CD4-positive, alpha-beta T cell (primary cell): ENCODE measurements at regions not wholly inside any gene's neighbourhood (a gene's known extent, or its start where the extent isn't known, plus 50 kb on each side); places are given as distances from the start of the nearest gene placed in this dataset.

Experiments
- ATAC-seq: fragments of 200-7000 bp; cut with Tn5 transposase; one replicate; pipeline ENCODE4 v1.10.0; 2022; ENCODE audit warnings: mild to moderate bottlenecking; ENCODE audit not compliant: poor library complexity
- CTCF ChIA-PET: fragments of 350-600 bp; sonication (Branson Sonifier 250); formaldehyde crosslinking; loops from one replicate; lab custom pipeline; 2021; ENCODE audit warnings: antibody characterized with exemption, inconsistent platforms; lab: Charles Lee
- POLR2A ChIA-PET: fragments of 350-600 bp; sonication (Branson Sonifier 250); formaldehyde crosslinking; loops from one replicate; lab custom pipeline; 2021; ENCODE audit warnings: antibody characterized with exemption, inconsistent platforms; lab: Charles Lee
- DNase-seq, 14 experiments: peaks; one replicate each; pipeline ENCODE4 v3.0.0-alpha.2; 2013 to 2020; ENCODE audit warnings: mixed read lengths in 2 of 14
- H3K27ac ChIP-seq, 2 donors: one replicate each; pipeline versions ENCODE4 v1.5.1 to v1.7.0; 2013; ENCODE audit warnings: low read length in 2 of 2, low read depth in 1 of 2, mild to moderate bottlenecking in 1 of 2
- H3K27me3 ChIP-seq, 2 experiments: 1 replicate in 1 of 2; 2 replicates in 1 of 2; pipeline versions ENCODE4 v1.6.1 to v1.7.0; 2013; ENCODE audit warnings: low read length in 2 of 2, control low read depth in 1 of 2, mild to moderate bottlenecking in 1 of 2, moderate library complexity in 1 of 2; ENCODE audit not compliant: insufficient read depth in 2 of 2, control insufficient read depth in 1 of 2
- H3K36me3 ChIP-seq: one replicate; pipeline ENCODE4 v1.6.1; 2013; ENCODE audit warnings: low read length, control low read depth; ENCODE audit not compliant: insufficient read depth
- H3K4me1 ChIP-seq: one replicate; pipeline ENCODE4 v1.6.1; 2013; ENCODE audit warnings: low read length, control low read depth; ENCODE audit not compliant: insufficient read depth
- H3K4me3 ChIP-seq: one replicate; pipeline ENCODE4 v1.5.1; 2013; ENCODE audit warnings: mild to moderate bottlenecking, low read length, moderate library complexity
- H3K9me3 ChIP-seq, 2 experiments: 1 replicate in 1 of 2; 2 replicates in 1 of 2; pipeline versions ENCODE4 v1.6.1 to v1.7.0; 2013; ENCODE audit warnings: low read length in 2 of 2, mild to moderate bottlenecking in 2 of 2, control low read depth in 1 of 2, moderate library complexity in 1 of 2; ENCODE audit not compliant: control insufficient read depth in 1 of 2, insufficient read depth in 1 of 2
- H3K27ac Mint-ChIP-seq: one replicate; pipeline ENCODE4 v1.8.0; 2020; ENCODE audit warnings: mixed read lengths
- H3K27me3 Mint-ChIP-seq: one replicate; pipeline ENCODE4 v1.8.0; 2021; ENCODE audit warnings: mixed read lengths
- H3K36me3 Mint-ChIP-seq: one replicate; pipeline ENCODE4 v1.8.0; 2021; ENCODE audit warnings: low read depth, mixed read lengths
- H3K4me1 Mint-ChIP-seq: one replicate; pipeline ENCODE4 v1.8.0; 2021; ENCODE audit warnings: low read depth, mixed read lengths
- H3K4me3 Mint-ChIP-seq: one replicate; pipeline ENCODE4 v1.8.0; 2020; ENCODE audit warnings: mild to moderate bottlenecking, mixed read lengths
- H3K9me3 Mint-ChIP-seq: one replicate; pipeline ENCODE4 v1.8.0; 2020; ENCODE audit warnings: mixed read lengths
- CTCF ChIP-seq: fragments of 200-600 bp; IDR thresholded peaks from one replicate; pipeline ENCODE4 v1.8.0; 2022; ENCODE audit warnings: antibody characterized with exemption, mild to moderate bottlenecking
- intact Hi-C, 2 experiments: fragments of 100-400 bp; cut with DNase I in 1 of 2; cut with micrococcal nuclease in 1 of 2; formaldehyde crosslinking; loops; one replicate each; pipeline versions ENCODE4 v1.15.1 to v1.9.0; 2023 to 2025; cut with DNase I, micrococcal nuclease

DNA sequence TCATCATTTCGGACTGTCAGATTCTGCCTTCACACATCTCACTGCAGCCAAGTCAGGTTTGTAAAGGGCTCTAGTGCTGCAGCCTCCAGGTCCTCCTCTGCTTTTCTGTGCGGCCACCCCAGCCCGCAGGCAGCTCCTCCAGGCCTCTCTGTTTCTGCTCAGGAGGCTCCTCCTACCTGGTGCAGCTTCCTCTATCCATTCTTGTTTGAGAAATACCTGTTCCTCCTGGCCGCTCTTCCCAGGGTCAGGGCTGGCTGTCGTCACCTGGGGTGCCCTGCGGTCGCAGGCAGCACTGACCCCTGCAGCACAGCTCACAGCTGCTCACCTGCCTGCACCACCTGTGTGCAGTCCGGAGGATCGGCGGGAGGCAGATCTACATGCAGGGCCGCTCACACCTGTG is 387.7 kb upstream of the IRX4 start:
- DNase-seq (no peak), ATAC-seq (no peak)
- POLR2A ChIA-PET, result no interaction called here
- no peak for TF ChIP-seq CTCF
- Histone ChIP-seq H3K4me1 (no peaks in the 10 kb centered on the region), H3K4me3 (no peak overlapping the region), H3K36me3 (no peaks in the 10 kb centered on the region), H3K9me3 (peaks cover 0 to 8% of the 10 kb centered on the region in 2 experiments), H3K27me3 (no peaks in the 10 kb centered on the region), H3K27ac (no peak overlapping the region)
- Mint-ChIP-seq H3K27ac (no peak overlapping the region), H3K27me3 (no peaks in the 10 kb centered on the region), H3K36me3 (no peaks in the 10 kb centered on the region), H3K4me1 (no peaks in the 10 kb centered on the region), H3K4me3 (no peak overlapping the region), H3K9me3 (no peaks in the 10 kb centered on the region)
- intact Hi-C loops, result no loop called here
- CTCF ChIA-PET, result no interaction called here

- Mint-ChIP-seq H3K27me3 (no peaks in the 10 kb centered on the region), H3K36me3 (no peaks in the 10 kb centered on the region), H3K9me3 (no peaks in the 10 kb centered on the region), H3K4me3 (no peak overlapping the region), H3K4me1 (no peaks in the 10 kb centered on the region), H3K27ac (no peak overlapping the region)
- ChIA-PET CTCF (no interaction called here), POLR2A (no interaction called here)
- no peak for DNase-seq
- no peak overlapping the region for H3K4me3 ChIP-seq
- intact Hi-C loops, result no loop called here
- H3K4me1 ChIP-seq, result no peaks in the 10 kb centered on the region
- no peak for TF ChIP-seq CTCF
- H3K9me3 ChIP-seq, result peaks cover 0 to 8% of the 10 kb centered on the region in 2 experiments
- H3K36me3 ChIP-seq, result no peaks in the 10 kb centered on the region
- no peaks in the 10 kb centered on the region for H3K27me3 ChIP-seq
- ATAC-seq, result no peak
- no peak overlapping the region for H3K27ac ChIP-seq
Measured at GRCh38 chr5:2269656-2270055, 386.9 kb upstream of the IRX4 start.

GRCh38 chr5:2267991-2268390 is 385.3 kb upstream of the IRX4 start:
- no peaks in the 10 kb centered on the region for H3K4me1 ChIP-seq
- H3K4me3 Mint-ChIP-seq, result no peak overlapping the region
- no peak overlapping the region for H3K27ac ChIP-seq
- ChIA-PET POLR2A (no interaction called here), CTCF (no interaction called here)
- no peaks in the 10 kb centered on the region for H3K27me3 Mint-ChIP-seq
- TF ChIP-seq CTCF, result no peak
- no peaks in the 10 kb centered on the region for H3K27me3 ChIP-seq
- intact Hi-C loops, result no loop called here
- no peaks in the 10 kb centered on the region for H3K36me3 Mint-ChIP-seq
- DNase-seq (no peak), ATAC-seq (no peak)
- peaks cover 0 to 13% of the 10 kb centered on the region in 2 experiments for H3K9me3 ChIP-seq
- H3K36me3 ChIP-seq, result no peaks in the 10 kb centered on the region
- no peaks in the 10 kb centered on the region for H3K4me1 Mint-ChIP-seq
- H3K4me3 ChIP-seq, result no peak overlapping the region
- no peak overlapping the region for H3K27ac Mint-ChIP-seq
- H3K9me3 Mint-ChIP-seq, result no peaks in the 10 kb centered on the region
